NK-92 treated with Interleukin-12 subunit alpha and Interleukin-12 subunit beta, amount 100 ng/mL, for 24 hours (cell line): ENCODE measurements at regions not wholly inside any gene's neighbourhood (a gene's known extent, or its start where the extent isn't known, plus 50 kb on each side); places are given as distances from the start of the nearest gene placed in this dataset.

ENCODE experiments used
- DNase-seq: peaks from one replicate; lab custom pipeline; 2025; lab: John Stamatoyannopoulos, UW

GRCh38 chr9:22286661-22287060 is 160.0 kb upstream of the DMRTA1 start:
- no peak for DNase-seq

- no peak for DNase-seq
Measured at GRCh38 chr9:22288661-22289060, 158.0 kb upstream of the DMRTA1 start.

GRCh38 chr9:22307013-22307711 is 139.5 kb upstream of the DMRTA1 start:
- no peak for DNase-seq

- DNase-seq = no peak
Measured at GRCh38 chr9:22308177-22308576, 138.4 kb upstream of the DMRTA1 start.

- DNase-seq = no peak
Measured at GRCh38 chr9:22316645-22317044, 130.0 kb upstream of the DMRTA1 start.

- DNase-seq = no peak
Measured at GRCh38 chr9:22331533-22331932, 115.1 kb upstream of the DMRTA1 start.

GRCh38 chr9:22332202-22332601 is 114.4 kb upstream of the DMRTA1 start:
- DNase-seq = no peak

GRCh38 chr9:22337261-22337660 is 109.4 kb upstream of the DMRTA1 start:
- no peak for DNase-seq

GRCh38 chr9:22342491-22343217 is 104.0 kb upstream of the DMRTA1 start:
- DNase-seq = no peak

GRCh38 chr9:22343218-22343611 is 103.4 kb upstream of the DMRTA1 start:
- DNase-seq = no peak

GRCh38 chr9:22354699-22355384 is 91.8 kb upstream of the DMRTA1 start:
- DNase-seq = no peak

GRCh38 chr9:22356985-22357384 is 89.6 kb upstream of the DMRTA1 start:
- no peak for DNase-seq

- no peak for DNase-seq
Measured at GRCh38 chr9:22363421-22363887, 83.2 kb upstream of the DMRTA1 start.

- DNase-seq = no peak
Measured at GRCh38 chr9:22373636-22374035, 73.0 kb upstream of the DMRTA1 start.

GRCh38 chr9:22374051-22374450 is 72.6 kb upstream of the DMRTA1 start:
- DNase-seq = no peak

- no peak for DNase-seq
Measured at GRCh38 chr9:22379272-22379671, 67.4 kb upstream of the DMRTA1 start.

GRCh38 chr9:22381170-22381569 is 65.5 kb upstream of the DMRTA1 start:
- DNase-seq = no peak

- DNase-seq = no peak
Measured at GRCh38 chr9:22382331-22382730, 64.3 kb upstream of the DMRTA1 start.

GRCh38 chr9:22383718-22384117 is 62.9 kb upstream of the DMRTA1 start:
- DNase-seq = no peak

GRCh38 chr9:22389271-22389670 is 57.4 kb upstream of the DMRTA1 start:
- DNase-seq = no peak

- DNase-seq = no peak
Measured at GRCh38 chr9:22392523-22392922, 54.1 kb upstream of the DMRTA1 start.

- DNase-seq = no peak
Measured at GRCh38 chr9:22395687-22396141, 50.9 kb upstream of the DMRTA1 start.
